PFSK-1 (cell line): ENCODE measurements at regions not wholly inside any gene's neighbourhood (a gene's known extent, or its start where the extent isn't known, plus 50 kb on each side); places are given as distances from the start of the nearest gene placed in this dataset.

Experiments used
- FOXP2 ChIP-seq: optimal IDR thresholded peaks from 2 replicates; pipeline ENCODE3; 2011; ENCODE audit warnings: borderline replicate concordance, control low read depth, inconsistent platforms; ENCODE audit not compliant: insufficient read depth; ENCODE audit errors: extremely low read length, extremely low read depth
- POLR2AphosphoS5 ChIP-seq: IDR thresholded peaks from 2 replicates; pipeline ENCODE4 v1.6.1; 2012; ENCODE audit warnings: low read depth, mild to moderate bottlenecking, control low read depth, low read length, moderate library complexity
- TAF1 ChIP-seq: IDR thresholded peaks from 2 replicates; pipeline ENCODE4 v1.6.1; 2012; ENCODE audit warnings: low read length, control low read depth, borderline replicate concordance; ENCODE audit not compliant: insufficient read depth

- no peak for TF ChIP-seq POLR2AphosphoS5
- TF ChIP-seq TAF1: no peak
- no peak for TF ChIP-seq FOXP2
These were observed 580.0 kb upstream of the INTU start for GRCh38 chr4:127052742-127053141.
